DOHH2 (cell line): ENCODE measurements at regions not wholly inside any gene's neighbourhood (a gene's known extent, or its start where the extent isn't known, plus 50 kb on each side); places are given as distances from the start of the nearest gene placed in this dataset.

Experiments used
- H3F3A ChIP-seq: fragments of 200-600 bp; sonication (generic), shearing (Covaris generic); 2 replicates; pipeline ENCODE4 v1.6.0; 2016; ENCODE audit warnings: antibody characterized with exemption, mild to moderate bottlenecking; ENCODE audit not compliant: control insufficient read depth, insufficient read depth
- H3K27ac ChIP-seq: fragments of 200-600 bp; sonication (generic); 2 replicates; pipeline ENCODE4 v1.5.1; 2014; ENCODE audit warnings: low read depth, mild to moderate bottlenecking, low read length, moderate library complexity
- H3K27me3 ChIP-seq: fragments of 200-600 bp; sonication (generic); 2 replicates; pipeline ENCODE4 v1.6.1; 2014; ENCODE audit warnings: mild to moderate bottlenecking, low read length, mixed read lengths; ENCODE audit not compliant: control insufficient read depth
- H3K36me3 ChIP-seq: fragments of 200-600 bp; sonication (generic); 2 replicates; pipeline ENCODE4 v1.6.1; 2014; ENCODE audit warnings: mild to moderate bottlenecking, low read length, moderate library complexity, mixed read lengths; ENCODE audit not compliant: control insufficient read depth
- H3K4me1 ChIP-seq: fragments of 200-600 bp; sonication (generic); 2 replicates; pipeline ENCODE4 v1.6.1; 2014; ENCODE audit warnings: mild to moderate bottlenecking, low read length, mixed read lengths; ENCODE audit not compliant: control insufficient read depth
- H3K4me2 ChIP-seq: fragments of 200-600 bp; sonication (generic); 2 replicates; pipeline ENCODE4 v1.6.0; 2014; ENCODE audit warnings: mild to moderate bottlenecking, low read length, moderate library complexity
- H3K4me3 ChIP-seq: fragments of 200-600 bp; sonication (generic); 2 replicates; pipeline ENCODE4 v1.5.1; 2014; ENCODE audit warnings: mild to moderate bottlenecking, low read length, mixed read lengths
- H3K79me2 ChIP-seq: fragments of 200-600 bp; sonication (generic); 2 replicates; pipeline ENCODE4 v1.6.1; 2014; ENCODE audit warnings: mild to moderate bottlenecking, low read length, mixed read lengths; ENCODE audit not compliant: control insufficient read depth
- H3K9me2 ChIP-seq: fragments of 200-600 bp; sonication (generic); replicated peaks from 2 replicates; pipeline ENCODE4 v1.6.1; 2014; ENCODE audit warnings: mild to moderate bottlenecking, low read length, mixed read lengths; ENCODE audit not compliant: control insufficient read depth
- H3K9me3 ChIP-seq: fragments of 200-600 bp; sonication (generic); 2 replicates; pipeline ENCODE4 v1.6.1; 2014; ENCODE audit warnings: antibody characterized with exemption, low read length, mixed read lengths; ENCODE audit not compliant: control insufficient read depth, insufficient read depth
- H4K20me1 ChIP-seq: fragments of 200-600 bp; sonication (generic); 2 replicates; pipeline ENCODE4 v1.6.0; 2014; ENCODE audit warnings: low read depth, mild to moderate bottlenecking, antibody characterized with exemption, low read length, moderate library complexity; ENCODE audit not compliant: control insufficient read depth, insufficient read depth
- CTCF ChIP-seq: fragments of 200-600 bp; sonication (generic); IDR thresholded peaks from one replicate; pipeline ENCODE4 v1.5.1; 2014; ENCODE audit warnings: antibody characterized with exemption, mild to moderate bottlenecking, low read depth, low read length; ENCODE audit not compliant: poor library complexity, severe bottlenecking
- EZH2phosphoT487 ChIP-seq: fragments of 200-600 bp; sonication (generic); IDR thresholded peaks from 2 replicates; pipeline ENCODE4 v1.6.1; 2017; ENCODE audit warnings: borderline replicate concordance, mild to moderate bottlenecking, antibody characterized with exemption, low read length, moderate library complexity, mixed read lengths

GRCh38 chr5:176748073-176748966 lies 62.0 kb upstream of the UNC5A start:
- H3K79me2 ChIP-seq, result no peaks in the 10 kb centered on the region
- no peaks in the 10 kb centered on the region for H3K4me1 ChIP-seq
- no peaks in the 10 kb centered on the region for H3F3A ChIP-seq
- TF ChIP-seq CTCF, result no peak
- no peak for TF ChIP-seq EZH2phosphoT487
- H3K4me3 ChIP-seq, result no peak overlapping the region
- no peak overlapping the region for H3K4me2 ChIP-seq
- H3K9me3 ChIP-seq, result no peaks in the 10 kb centered on the region
- H4K20me1 ChIP-seq, result no peaks in the 10 kb centered on the region
- no peaks in the 10 kb centered on the region for H3K9me2 ChIP-seq
- no peaks in the 10 kb centered on the region for H3K36me3 ChIP-seq
- H3K27ac ChIP-seq, result no peak overlapping the region
- peaks cover 23% of the 10 kb centered on the region for H3K27me3 ChIP-seq

DNA sequence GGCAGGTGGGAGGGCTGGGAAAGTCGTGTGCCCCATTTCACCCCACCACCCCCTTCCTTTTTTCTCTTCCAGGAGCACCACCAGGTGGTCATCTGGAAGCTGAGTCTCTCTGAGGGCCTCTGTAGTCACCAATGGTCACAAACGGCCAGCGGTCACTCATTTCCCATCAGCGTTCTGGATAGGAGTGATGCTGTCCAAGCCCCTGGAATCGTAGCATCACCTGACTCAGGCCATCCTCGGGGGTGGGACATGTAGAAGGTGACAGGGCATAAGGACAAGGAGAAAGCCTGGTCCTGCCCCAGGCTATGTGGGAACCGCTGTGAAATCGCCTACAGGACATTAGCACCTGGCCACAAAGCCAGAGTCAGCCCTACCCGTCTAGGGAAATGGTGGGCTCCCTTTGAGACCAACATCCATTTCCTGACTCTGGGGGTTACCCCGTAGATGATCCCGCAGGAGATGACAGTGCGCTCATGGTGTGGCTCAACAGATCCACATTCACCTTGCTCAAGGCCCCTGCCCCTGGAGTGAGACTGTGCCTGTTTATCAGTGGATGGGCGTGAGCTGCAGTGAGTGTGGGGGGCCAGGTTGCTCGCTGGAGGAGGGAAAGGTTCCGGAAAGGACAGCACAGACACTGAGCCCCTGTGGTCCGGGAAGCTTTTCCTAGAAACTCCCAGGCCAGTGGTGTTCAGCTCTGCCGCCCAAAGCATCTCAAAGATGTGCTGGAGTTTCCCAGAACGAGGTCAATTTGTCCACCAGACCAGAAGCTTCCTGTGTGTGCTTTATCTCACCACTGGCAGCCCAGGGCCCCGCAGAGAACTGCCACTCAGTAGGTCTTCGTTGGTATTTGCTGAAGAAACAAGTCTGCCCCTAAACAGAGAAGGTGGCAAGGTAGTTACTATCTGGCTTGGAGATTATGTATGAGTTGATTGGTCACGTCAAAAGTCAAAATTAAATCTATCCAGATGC lies 61.1 kb upstream of the UNC5A start:
- Histone ChIP-seq H3K9me2 (no peaks in the 10 kb centered on the region), H3K4me1 (no peaks in the 10 kb centered on the region), H3K27ac (no peak overlapping the region), H3K36me3 (no peaks in the 10 kb centered on the region), H3K9me3 (no peaks in the 10 kb centered on the region), H4K20me1 (no peaks in the 10 kb centered on the region), H3K79me2 (no peaks in the 10 kb centered on the region), H3K4me2 (no peak overlapping the region), H3F3A (no peaks in the 10 kb centered on the region), H3K4me3 (no peak overlapping the region), H3K27me3 (peaks cover 18% of the 10 kb centered on the region)
- TF ChIP-seq EZH2phosphoT487 (no peak), CTCF (no peak)

DNA sequence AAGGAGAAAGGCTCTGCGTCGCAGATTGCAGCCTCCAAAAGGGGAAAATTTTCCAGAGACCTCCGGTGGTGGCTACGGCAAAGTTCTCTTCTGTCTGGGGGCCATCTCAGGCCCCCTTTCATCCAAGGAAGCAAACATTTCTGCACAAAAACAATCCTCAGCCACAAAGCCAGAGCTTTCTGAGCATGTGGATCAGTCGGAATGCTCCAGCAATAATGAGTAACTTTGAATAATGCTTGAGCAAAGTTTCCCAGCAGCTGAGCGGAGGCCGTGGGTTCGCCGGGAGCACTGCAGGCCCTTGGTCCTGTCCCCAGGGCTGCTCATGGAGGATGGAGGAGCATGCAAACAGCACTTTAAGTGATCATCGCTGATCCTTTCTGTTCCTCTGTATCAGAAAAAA lies 60.2 kb upstream of the UNC5A start:
- no peaks in the 10 kb centered on the region for H3K36me3 ChIP-seq
- no peak for TF ChIP-seq CTCF
- no peak for TF ChIP-seq EZH2phosphoT487

More for the DNA sequence above, 60.2 kb upstream of the UNC5A start:
- no peaks in the 10 kb centered on the region for H3K9me3 ChIP-seq
- H3K4me1 ChIP-seq, result no peaks in the 10 kb centered on the region
- peaks cover 12% of the 10 kb centered on the region; the same call in 1 of the 2 replicates for H3K27me3 ChIP-seq
- H3K4me2 ChIP-seq, result no peak overlapping the region
- H3K4me3 ChIP-seq, result no peak overlapping the region
- H3F3A ChIP-seq, result no peaks in the 10 kb centered on the region
- no peaks in the 10 kb centered on the region for H3K79me2 ChIP-seq
- H4K20me1 ChIP-seq, result no peaks in the 10 kb centered on the region
- no peak overlapping the region for H3K27ac ChIP-seq
- H3K9me2 ChIP-seq, result no peaks in the 10 kb centered on the region
